Stimulated activated CD4-positive, alpha-beta T cell treated with anti-CD3 and anti-CD28 coated beads, Interleukin-2, amount 100 ng/mL, for 48 hours (primary cell): ENCODE measurements at regions not wholly inside any gene's neighbourhood (a gene's known extent, or its start where the extent isn't known, plus 50 kb on each side); places are given as distances from the start of the nearest gene placed in this dataset.
A peak's percentile ranks its signal among the peaks of the same experiment; 100 is the strongest.
"Not testable (repeated sequence)": the region's sequence is repeated elsewhere in the genome, so short reads cannot be mapped to it uniquely, and the experiment has no call there.

Source experiments
- DNase-seq, 2 donors: peaks; one replicate each; pipeline ENCODE4 v3.0.0-alpha.2; 2020

GRCh38 chr12:97938031-97938430 lies 475.4 kb downstream of the RMST start:
- no peak for DNase-seq

- no peak for DNase-seq
Measured at GRCh38 chr12:97939156-97939555, 476.6 kb downstream of the RMST start.

GRCh38 chr12:97940105-97940504 lies 477.5 kb downstream of the RMST start:
- no peak for DNase-seq

- DNase-seq, result no peak
Measured at GRCh38 chr12:97940629-97941028, 478.0 kb downstream of the RMST start.

- no peak for DNase-seq
Measured at GRCh38 chr12:97941686-97942354, 479.2 kb downstream of the RMST start.

GRCh38 chr12:97943359-97943758 lies 480.8 kb downstream of the RMST start:
- DNase-seq, result no peak

- no peak for DNase-seq
Measured at GRCh38 chr12:97944576-97944975, 482.0 kb downstream of the RMST start.

- no peak for DNase-seq
Measured at GRCh38 chr12:97946701-97947100, 484.1 kb downstream of the RMST start.

- DNase-seq, result no peak
Measured at GRCh38 chr12:97948591-97948990, 486.0 kb downstream of the RMST start.

GRCh38 chr12:97951239-97951638 lies 488.6 kb downstream of the RMST start:
- no peak for DNase-seq

GRCh38 chr12:97951717-97952116 lies 489.1 kb downstream of the RMST start:
- no peak for DNase-seq

GRCh38 chr12:97957109-97957508 lies 494.5 kb downstream of the RMST start:
- DNase-seq, result no peak

- no peak for DNase-seq
Measured at GRCh38 chr12:97960225-97960624, 497.6 kb downstream of the RMST start.

GRCh38 chr12:97960741-97961608 lies 498.4 kb downstream of the RMST start:
- peak; percentile 2 to 5 for DNase-seq

GRCh38 chr12:97967831-97968230 lies 505.2 kb downstream of the RMST start:
- DNase-seq, result no peak

GRCh38 chr12:97968641-97969197 lies 506.1 kb downstream of the RMST start:
- no peak for DNase-seq

GRCh38 chr12:97977870-97978405 lies 515.3 kb downstream of the RMST start:
- no peak for DNase-seq

GRCh38 chr12:97982684-97983083 lies 520.1 kb downstream of the RMST start:
- DNase-seq, result no peak

- no peak for DNase-seq
Measured at GRCh38 chr12:97983796-97984195, 521.2 kb downstream of the RMST start.

GRCh38 chr12:97984436-97984835 lies 521.8 kb downstream of the RMST start:
- no peak for DNase-seq

GRCh38 chr12:97984974-97985580 lies 522.5 kb downstream of the RMST start:
- DNase-seq, result no peak

GRCh38 chr12:97985834-97986233 lies 523.2 kb downstream of the RMST start:
- DNase-seq, result no peak

- not testable (repeated sequence) for DNase-seq
Measured at GRCh38 chr12:97988588-97988987, 526.0 kb downstream of the RMST start.
